ENCODE measurements at regions not wholly inside any gene's neighbourhood (a gene's known extent, or its start where the extent isn't known, plus 50 kb on each side); places are given as distances from the start of the nearest gene placed in this dataset.

DNA sequence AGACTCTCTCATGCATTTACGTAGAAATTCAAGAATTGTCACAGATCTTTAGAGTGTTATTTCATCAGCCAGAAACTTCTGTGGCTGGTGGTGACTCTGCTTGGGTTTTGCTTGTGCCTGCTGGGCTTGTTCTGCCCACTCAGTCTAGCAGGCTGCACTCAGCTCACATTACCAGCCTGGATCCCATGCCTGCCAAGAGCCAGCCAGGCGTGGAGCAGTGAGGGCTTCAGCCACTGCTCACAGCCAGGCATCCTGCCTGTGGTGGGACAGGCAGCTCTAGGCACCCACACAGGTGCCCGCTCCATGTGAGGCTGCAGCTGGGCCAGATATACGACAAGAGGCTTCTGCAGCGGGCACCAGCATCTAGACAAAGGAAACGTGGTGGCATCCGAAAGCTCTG is 1213.3 kb upstream of the RAG2 start:
- in situ Hi-C loops (cut with HindIII; ENCODE audit: low pct_unique_long_range_greater_than_20kb, low sequenced_read_pairs) (no loop called here), intact Hi-C loops (cut with micrococcal nuclease; ENCODE audit: unreplicated experiment) (no loop called here)
- Histone ChIP-seq H3K36me3 (ENCODE audit: control insufficient read depth, insufficient read depth, low read length) (no peaks in the 10 kb centered on the region), H3K27ac (ENCODE audit: low read length) (no peak overlapping the region), H3K4me3 (ENCODE audit: low read depth in 2 of 2, low read length in 2 of 2) (no peak overlapping the region), H3K27me3 (ENCODE audit: control insufficient read depth, insufficient read depth, low read length) (no peaks in the 10 kb centered on the region), H3K4me1 (ENCODE audit: control insufficient read depth, insufficient read depth, low read length) (no peaks in the 10 kb centered on the region), H3K9me3 (ENCODE audit: control insufficient read depth, insufficient read depth, low read depth, low read length) (no peaks in the 10 kb centered on the region)
- CTCF ChIA-PET, result no interaction called here
- POLR2A ChIA-PET, result interaction anchor here (0.5 kb wide), 1 partner anchor 368 kb away, joined by 9 read pairs; no protein-coding TSS in a partner anchor
- no peak for DNase-seq (ENCODE audit: low read depth, low spot score)
- ATAC-seq, result no peak
- TF ChIP-seq, protein P1, sequence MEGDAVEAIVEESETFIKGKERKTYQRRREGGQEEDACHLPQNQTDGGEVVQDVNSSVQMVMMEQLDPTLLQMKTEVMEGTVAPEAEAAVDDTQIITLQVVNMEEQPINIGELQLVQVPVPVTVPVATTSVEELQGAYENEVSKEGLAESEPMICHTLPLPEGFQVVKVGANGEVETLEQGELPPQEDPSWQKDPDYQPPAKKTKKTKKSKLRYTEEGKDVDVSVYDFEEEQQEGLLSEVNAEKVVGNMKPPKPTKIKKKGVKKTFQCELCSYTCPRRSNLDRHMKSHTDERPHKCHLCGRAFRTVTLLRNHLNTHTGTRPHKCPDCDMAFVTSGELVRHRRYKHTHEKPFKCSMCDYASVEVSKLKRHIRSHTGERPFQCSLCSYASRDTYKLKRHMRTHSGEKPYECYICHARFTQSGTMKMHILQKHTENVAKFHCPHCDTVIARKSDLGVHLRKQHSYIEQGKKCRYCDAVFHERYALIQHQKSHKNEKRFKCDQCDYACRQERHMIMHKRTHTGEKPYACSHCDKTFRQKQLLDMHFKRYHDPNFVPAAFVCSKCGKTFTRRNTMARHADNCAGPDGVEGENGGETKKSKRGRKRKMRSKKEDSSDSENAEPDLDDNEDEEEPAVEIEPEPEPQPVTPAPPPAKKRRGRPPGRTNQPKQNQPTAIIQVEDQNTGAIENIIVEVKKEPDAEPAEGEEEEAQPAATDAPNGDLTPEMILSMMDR (IDR thresholded peaks at IDR 0.05), result no peak
- TF ChIP-seq, protein P2, sequence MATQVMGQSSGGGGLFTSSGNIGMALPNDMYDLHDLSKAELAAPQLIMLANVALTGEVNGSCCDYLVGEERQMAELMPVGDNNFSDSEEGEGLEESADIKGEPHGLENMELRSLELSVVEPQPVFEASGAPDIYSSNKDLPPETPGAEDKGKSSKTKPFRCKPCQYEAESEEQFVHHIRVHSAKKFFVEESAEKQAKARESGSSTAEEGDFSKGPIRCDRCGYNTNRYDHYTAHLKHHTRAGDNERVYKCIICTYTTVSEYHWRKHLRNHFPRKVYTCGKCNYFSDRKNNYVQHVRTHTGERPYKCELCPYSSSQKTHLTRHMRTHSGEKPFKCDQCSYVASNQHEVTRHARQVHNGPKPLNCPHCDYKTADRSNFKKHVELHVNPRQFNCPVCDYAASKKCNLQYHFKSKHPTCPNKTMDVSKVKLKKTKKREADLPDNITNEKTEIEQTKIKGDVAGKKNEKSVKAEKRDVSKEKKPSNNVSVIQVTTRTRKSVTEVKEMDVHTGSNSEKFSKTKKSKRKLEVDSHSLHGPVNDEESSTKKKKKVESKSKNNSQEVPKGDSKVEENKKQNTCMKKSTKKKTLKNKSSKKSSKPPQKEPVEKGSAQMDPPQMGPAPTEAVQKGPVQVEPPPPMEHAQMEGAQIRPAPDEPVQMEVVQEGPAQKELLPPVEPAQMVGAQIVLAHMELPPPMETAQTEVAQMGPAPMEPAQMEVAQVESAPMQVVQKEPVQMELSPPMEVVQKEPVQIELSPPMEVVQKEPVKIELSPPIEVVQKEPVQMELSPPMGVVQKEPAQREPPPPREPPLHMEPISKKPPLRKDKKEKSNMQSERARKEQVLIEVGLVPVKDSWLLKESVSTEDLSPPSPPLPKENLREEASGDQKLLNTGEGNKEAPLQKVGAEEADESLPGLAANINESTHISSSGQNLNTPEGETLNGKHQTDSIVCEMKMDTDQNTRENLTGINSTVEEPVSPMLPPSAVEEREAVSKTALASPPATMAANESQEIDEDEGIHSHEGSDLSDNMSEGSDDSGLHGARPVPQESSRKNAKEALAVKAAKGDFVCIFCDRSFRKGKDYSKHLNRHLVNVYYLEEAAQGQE (IDR thresholded peaks at IDR 0.05; ENCODE audit: insufficient read depth in 1 of 2, low read depth in 2 of 2, low read length in 1 of 2), result no peak
- TF ChIP-seq SIN3A (IDR thresholded peaks at IDR 0.05; ENCODE audit: borderline replicate concordance, insufficient read depth, low read depth, low read length) (no peak), TCF7L2 (IDR thresholded peaks at IDR 0.05; ENCODE audit: low read depth, low read length) (no peak), POLR2AphosphoS5 (IDR thresholded peaks at IDR 0.05; ENCODE audit: low read depth, low read length) (no peak)
- BruUV-seq (replicated peaks), result no TSS peak

DNA sequence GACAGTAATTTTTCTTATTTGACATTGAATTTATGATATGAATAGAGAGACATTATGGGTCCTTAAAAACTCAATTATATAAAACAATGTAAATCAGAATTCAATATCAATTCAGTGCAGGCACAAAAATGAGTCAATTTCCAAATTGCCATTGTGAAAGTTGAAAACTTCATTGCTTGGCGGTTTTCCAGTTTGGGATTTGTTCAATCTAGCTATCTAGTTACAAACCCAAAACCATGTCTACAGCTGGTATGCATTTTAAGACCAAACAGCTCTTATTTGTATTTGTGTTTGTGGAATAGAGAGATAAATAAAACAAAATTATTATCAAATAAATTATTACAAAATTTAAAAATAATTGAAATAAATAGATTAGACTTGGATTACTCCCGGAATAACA is 1206.6 kb upstream of the RAG2 start:
- Histone ChIP-seq H3K9me3 (ENCODE audit: control insufficient read depth, insufficient read depth, low read depth, low read length) (no peaks in the 10 kb centered on the region), H3K4me1 (ENCODE audit: control insufficient read depth, insufficient read depth, low read length) (no peaks in the 10 kb centered on the region), H3K27ac (ENCODE audit: low read length) (no peak overlapping the region), H3K36me3 (ENCODE audit: control insufficient read depth, insufficient read depth, low read length) (no peaks in the 10 kb centered on the region), H3K27me3 (ENCODE audit: control insufficient read depth, insufficient read depth, low read length) (no peaks in the 10 kb centered on the region), H3K4me3 (ENCODE audit: low read depth in 2 of 2, low read length in 2 of 2) (no peak overlapping the region)
- TF ChIP-seq SIN3A (IDR thresholded peaks at IDR 0.05; ENCODE audit: borderline replicate concordance, insufficient read depth, low read depth, low read length) (no peak), TCF7L2 (IDR thresholded peaks at IDR 0.05; ENCODE audit: low read depth, low read length) (no peak), POLR2AphosphoS5 (IDR thresholded peaks at IDR 0.05; ENCODE audit: low read depth, low read length) (no peak)
- TF ChIP-seq, protein P2 (IDR thresholded peaks at IDR 0.05; ENCODE audit: insufficient read depth in 1 of 2, low read depth in 2 of 2, low read length in 1 of 2), result no peak
- TF ChIP-seq, protein P1 (IDR thresholded peaks at IDR 0.05), result no peak
- DNase-seq (ENCODE audit: low read depth, low spot score), result no peak
- BruUV-seq (replicated peaks), result no TSS peak
- ATAC-seq, result no peak
- ChIA-PET POLR2A (no interaction called here), CTCF (interaction anchor here (0.6 kb wide), 1 partner anchor 11 kb away, joined by 4 read pairs; no protein-coding TSS in a partner anchor)
- intact Hi-C loops (cut with micrococcal nuclease; ENCODE audit: unreplicated experiment) (no loop called here), in situ Hi-C loops (cut with HindIII; ENCODE audit: low pct_unique_long_range_greater_than_20kb, low sequenced_read_pairs) (no loop called here)

Data from Panc1 (cell line).